ENCODE measurements at regions not wholly inside any gene's neighbourhood (a gene's known extent, or its start where the extent isn't known, plus 50 kb on each side); places are given as distances from the start of the nearest gene placed in this dataset.

GRCh38 chr13:91153372-91153771 is 194.1 kb upstream of the MIR17HG start:
- no peak for DNase-seq
- Mint-ChIP-seq H3K27me3 (ENCODE audit: low read depth in 3 of 3) (no peaks in the 10 kb centered on the region), H3K4me3 (no peak overlapping the region)

GRCh38 chr13:91154558-91155353 is 192.7 kb upstream of the MIR17HG start:
- Mint-ChIP-seq H3K9me3 (peaks cover 0 to 8% (median 2%) of the 10 kb centered on the region in 6 donors), H3K4me1 (no peaks in the 10 kb centered on the region), H3K27ac (no peak overlapping the region), H3K36me3 (no peaks in the 10 kb centered on the region), H3K27me3 (ENCODE audit: low read depth in 3 of 3) (no peaks in the 10 kb centered on the region), H3K4me3 (no peak overlapping the region)
- no peak for DNase-seq

More at GRCh38 chr13:91153372-91153771, 194.1 kb upstream of the MIR17HG start:
- H3K27ac Mint-ChIP-seq = no peak overlapping the region
- H3K36me3 Mint-ChIP-seq = no peaks in the 10 kb centered on the region
- H3K4me1 Mint-ChIP-seq = no peaks in the 10 kb centered on the region
- peaks cover 0 to 8% (median 2%) of the 10 kb centered on the region in 6 donors for H3K9me3 Mint-ChIP-seq

- Mint-ChIP-seq H3K27ac (no peak overlapping the region), H3K9me3 (peaks cover 0 to 8% (median under 1%) of the 10 kb centered on the region in 6 donors), H3K4me1 (no peaks in the 10 kb centered on the region), H3K4me3 (no peak overlapping the region), H3K36me3 (no peaks in the 10 kb centered on the region), H3K27me3 (ENCODE audit: low read depth in 3 of 3) (no peaks in the 10 kb centered on the region)
- DNase-seq = no peak
Measured at GRCh38 chr13:91155512-91156114, 191.9 kb upstream of the MIR17HG start.

GRCh38 chr13:91157273-91158016 is 190.0 kb upstream of the MIR17HG start:
- no peaks in the 10 kb centered on the region for H3K27me3 Mint-ChIP-seq (ENCODE audit: low read depth in 3 of 3)
- H3K27ac Mint-ChIP-seq = no peak overlapping the region
- no peak overlapping the region for H3K4me3 Mint-ChIP-seq
- no peak for DNase-seq
- no peaks in the 10 kb centered on the region for H3K4me1 Mint-ChIP-seq
- H3K36me3 Mint-ChIP-seq = no peaks in the 10 kb centered on the region
- H3K9me3 Mint-ChIP-seq = peaks cover 0 to 8% (median under 1%) of the 10 kb centered on the region in 6 donors

GRCh38 chr13:91158017-91158395 is 189.5 kb upstream of the MIR17HG start:
- Mint-ChIP-seq H3K9me3 (peaks cover 0 to 8% (median 0%) of the 10 kb centered on the region in 6 donors), H3K36me3 (no peaks in the 10 kb centered on the region), H3K27ac (no peak overlapping the region), H3K4me3 (no peak overlapping the region), H3K4me1 (no peaks in the 10 kb centered on the region), H3K27me3 (ENCODE audit: low read depth in 3 of 3) (no peaks in the 10 kb centered on the region)
- DNase-seq = no peak

- Mint-ChIP-seq H3K4me1 (no peaks in the 10 kb centered on the region), H3K27ac (no peak overlapping the region), H3K36me3 (no peaks in the 10 kb centered on the region), H3K27me3 (ENCODE audit: low read depth in 3 of 3) (peaks cover 0 to 3% (median 2%) of the 10 kb centered on the region in 3 donors), H3K9me3 (peaks cover 0 to 3% (median 0%) of the 10 kb centered on the region in 6 donors), H3K4me3 (no peak overlapping the region)
- no peak for DNase-seq
Measured at GRCh38 chr13:91162180-91162579, 185.3 kb upstream of the MIR17HG start.

- Mint-ChIP-seq H3K27ac (no peak overlapping the region), H3K36me3 (no peaks in the 10 kb centered on the region), H3K4me3 (no peak overlapping the region), H3K9me3 (peaks cover 0 to 3% (median 0%) of the 10 kb centered on the region in 6 donors), H3K27me3 (ENCODE audit: low read depth in 3 of 3) (peaks cover 0 to 3% (median 2%) of the 10 kb centered on the region in 3 donors), H3K4me1 (no peaks in the 10 kb centered on the region)
- DNase-seq = no peak
Measured at GRCh38 chr13:91162589-91162988, 184.9 kb upstream of the MIR17HG start.

GRCh38 chr13:91165758-91166157 is 181.7 kb upstream of the MIR17HG start:
- no peaks in the 10 kb centered on the region for H3K4me1 Mint-ChIP-seq
- H3K36me3 Mint-ChIP-seq = no peaks in the 10 kb centered on the region
- DNase-seq = no peak
- H3K4me3 Mint-ChIP-seq = no peak overlapping the region
- H3K27ac Mint-ChIP-seq = no peak overlapping the region
- peaks cover 2 to 3% (median 3%) of the 10 kb centered on the region in 3 donors for H3K27me3 Mint-ChIP-seq (ENCODE audit: low read depth in 3 of 3)
- peaks cover 0 to 2% (median 0%) of the 10 kb centered on the region in 6 donors for H3K9me3 Mint-ChIP-seq

GRCh38 chr13:91166714-91167511 is 180.6 kb upstream of the MIR17HG start:
- Mint-ChIP-seq H3K9me3 (peaks cover 0 to 3% (median 0%) of the 10 kb centered on the region in 6 donors), H3K27me3 (ENCODE audit: low read depth in 3 of 3) (peaks cover 2 to 3% (median 3%) of the 10 kb centered on the region in 3 donors), H3K4me3 (no peak overlapping the region), H3K27ac (no peak overlapping the region), H3K36me3 (no peaks in the 10 kb centered on the region), H3K4me1 (no peaks in the 10 kb centered on the region)
- no peak for DNase-seq

- Mint-ChIP-seq H3K4me3 (no peak overlapping the region), H3K9me3 (peaks cover 0 to 3% (median 0%) of the 10 kb centered on the region in 6 donors), H3K4me1 (no peaks in the 10 kb centered on the region), H3K27me3 (ENCODE audit: low read depth in 3 of 3) (peaks cover 2 to 3% (median 3%) of the 10 kb centered on the region in 3 donors), H3K36me3 (no peaks in the 10 kb centered on the region), H3K27ac (no peak overlapping the region)
- DNase-seq = no peak
Measured at GRCh38 chr13:91167706-91168385, 179.6 kb upstream of the MIR17HG start.

GRCh38 chr13:91168386-91168711 is 179.1 kb upstream of the MIR17HG start:
- no peak overlapping the region for H3K4me3 Mint-ChIP-seq
- peaks cover 0 to 3% (median 0%) of the 10 kb centered on the region in 6 donors for H3K9me3 Mint-ChIP-seq
- peaks cover 2 to 5% (median 3%) of the 10 kb centered on the region in 3 donors for H3K27me3 Mint-ChIP-seq (ENCODE audit: low read depth in 3 of 3)
- no peaks in the 10 kb centered on the region for H3K36me3 Mint-ChIP-seq
- no peak overlapping the region for H3K27ac Mint-ChIP-seq
- no peak for DNase-seq
- no peaks in the 10 kb centered on the region for H3K4me1 Mint-ChIP-seq

- Mint-ChIP-seq H3K4me1 (no peaks in the 10 kb centered on the region), H3K9me3 (peaks cover 0 to 3% (median 0%) of the 10 kb centered on the region in 6 donors), H3K36me3 (no peaks in the 10 kb centered on the region), H3K27ac (no peak overlapping the region), H3K4me3 (no peak overlapping the region), H3K27me3 (ENCODE audit: low read depth in 3 of 3) (peaks cover 2 to 4% (median 3%) of the 10 kb centered on the region in 3 donors)
- no peak for DNase-seq
Measured at GRCh38 chr13:91169321-91170050, 178.0 kb upstream of the MIR17HG start.

Measured in immature natural killer cell (primary cell).